GM12873 (cell line): ENCODE measurements at regions not wholly inside any gene's neighbourhood (a gene's known extent, or its start where the extent isn't known, plus 50 kb on each side); places are given as distances from the start of the nearest gene placed in this dataset.

Experiments used
- CTCF ChIP-seq: IDR thresholded peaks from 2 replicates; pipeline ENCODE4 v1.5.1; 2012; ENCODE audit warnings: low read depth, mild to moderate bottlenecking, moderate library complexity, low read length, control low read depth; ENCODE audit not compliant: insufficient read depth; ENCODE audit errors: missing control alignments

GRCh38 chr7:35521941-35522340 is 173.0 kb downstream of the HERPUD2 start:
- no peak for TF ChIP-seq CTCF

GRCh38 chr7:35520810-35521625 is 173.9 kb downstream of the HERPUD2 start:
- no peak for TF ChIP-seq CTCF

GRCh38 chr7:35519971-35520809 is 174.7 kb downstream of the HERPUD2 start:
- peak; percentile 90 for TF ChIP-seq CTCF

GRCh38 chr7:35518767-35519166 is 176.2 kb downstream of the HERPUD2 start:
- TF ChIP-seq CTCF: no peak

GRCh38 chr7:35516498-35516897 is 178.4 kb downstream of the HERPUD2 start:
- TF ChIP-seq CTCF: no peak

- no peak for TF ChIP-seq CTCF
These were observed 181.1 kb downstream of the HERPUD2 start for GRCh38 chr7:35513828-35514227.

GRCh38 chr7:35513195-35513594 is 181.7 kb downstream of the HERPUD2 start:
- no peak for TF ChIP-seq CTCF
